ENCODE measurements at regions not wholly inside any gene's neighbourhood (a gene's known extent, or its start where the extent isn't known, plus 50 kb on each side); places are given as distances from the start of the nearest gene placed in this dataset.

GRCh38 chr7:47661051-47661714, 79.3 kb upstream of the TNS3 start:
- no peaks in the 10 kb centered on the region for H3K36me3 ChIP-seq (ENCODE audit: insufficient read depth)
- no peak overlapping the region for H2AFZ ChIP-seq (ENCODE audit: low read depth)
- no peaks in the 10 kb centered on the region for H4K20me1 ChIP-seq (ENCODE audit: insufficient read depth)
- no peak overlapping the region for H3K27ac ChIP-seq
- H3K79me2 ChIP-seq (ENCODE audit: insufficient read depth, low read depth), result no peaks in the 10 kb centered on the region
- no peaks in the 10 kb centered on the region for H3K4me1 ChIP-seq (ENCODE audit: low read depth, poor library complexity, severe bottlenecking)
- H3K4me3 ChIP-seq (IDR thresholded peaks at IDR 0.05; ENCODE audit: insufficient read depth, low read depth, low read length), result no peak overlapping the region
- no peak overlapping the region for H3K4me2 ChIP-seq
- no peak for TF ChIP-seq CTCF (conservative IDR thresholded peaks at IDR 0.05; ENCODE audit: low read depth, low read length)
- H3K9ac ChIP-seq, result no peak overlapping the region
- no peaks in the 10 kb centered on the region for H3K27me3 ChIP-seq (ENCODE audit: insufficient read depth, low read depth)

GRCh38 chr7:47659664-47660462, 78.0 kb upstream of the TNS3 start:
- no peaks in the 10 kb centered on the region for H3K36me3 ChIP-seq (ENCODE audit: insufficient read depth)
- H3K9ac ChIP-seq, result no peak overlapping the region
- no peaks in the 10 kb centered on the region for H4K20me1 ChIP-seq (ENCODE audit: insufficient read depth)
- no peak overlapping the region for H2AFZ ChIP-seq (ENCODE audit: low read depth)
- H3K27ac ChIP-seq, result no peak overlapping the region
- TF ChIP-seq CTCF (conservative IDR thresholded peaks at IDR 0.05; ENCODE audit: low read depth, low read length), result no peak
- no peak overlapping the region for H3K4me2 ChIP-seq
- no peaks in the 10 kb centered on the region for H3K27me3 ChIP-seq (ENCODE audit: insufficient read depth, low read depth)
- H3K4me3 ChIP-seq (IDR thresholded peaks at IDR 0.05; ENCODE audit: insufficient read depth, low read depth, low read length), result no peak overlapping the region
- no peaks in the 10 kb centered on the region for H3K79me2 ChIP-seq (ENCODE audit: insufficient read depth, low read depth)
- H3K4me1 ChIP-seq (ENCODE audit: low read depth, poor library complexity, severe bottlenecking), result no peaks in the 10 kb centered on the region

- TF ChIP-seq CTCF (conservative IDR thresholded peaks at IDR 0.05; ENCODE audit: low read depth, low read length), result no peak
- H3K27me3 ChIP-seq (ENCODE audit: insufficient read depth, low read depth), result no peaks in the 10 kb centered on the region
- no peak overlapping the region for H2AFZ ChIP-seq (ENCODE audit: low read depth)
- no peak overlapping the region for H3K4me3 ChIP-seq (IDR thresholded peaks at IDR 0.05; ENCODE audit: insufficient read depth, low read depth, low read length)
- H3K79me2 ChIP-seq (ENCODE audit: insufficient read depth, low read depth), result no peaks in the 10 kb centered on the region
- no peaks in the 10 kb centered on the region for H3K4me1 ChIP-seq (ENCODE audit: low read depth, poor library complexity, severe bottlenecking)
- H3K36me3 ChIP-seq (ENCODE audit: insufficient read depth), result no peaks in the 10 kb centered on the region
- no peak overlapping the region for H3K27ac ChIP-seq
- no peaks in the 10 kb centered on the region for H4K20me1 ChIP-seq (ENCODE audit: insufficient read depth)
- H3K9ac ChIP-seq, result no peak overlapping the region
- H3K4me2 ChIP-seq, result no peak overlapping the region
Observed at GRCh38 chr7:47658886-47659635, 77.2 kb upstream of the TNS3 start.

- Histone ChIP-seq H4K20me1 (ENCODE audit: insufficient read depth) (no peaks in the 10 kb centered on the region), H2AFZ (ENCODE audit: low read depth) (no peak overlapping the region), H3K27me3 (ENCODE audit: insufficient read depth, low read depth) (no peaks in the 10 kb centered on the region), H3K9ac (no peak overlapping the region), H3K4me1 (ENCODE audit: low read depth, poor library complexity, severe bottlenecking) (no peaks in the 10 kb centered on the region), H3K4me2 (no peak overlapping the region), H3K27ac (no peak overlapping the region), H3K36me3 (ENCODE audit: insufficient read depth) (no peaks in the 10 kb centered on the region), H3K4me3 (IDR thresholded peaks at IDR 0.05; ENCODE audit: insufficient read depth, low read depth, low read length) (no peak overlapping the region), H3K79me2 (ENCODE audit: insufficient read depth, low read depth) (no peaks in the 10 kb centered on the region)
- TF ChIP-seq CTCF (conservative IDR thresholded peaks at IDR 0.05; ENCODE audit: low read depth, low read length), result no peak
Observed at GRCh38 chr7:47657126-47657525, 75.2 kb upstream of the TNS3 start.

All from KMS-11 (cell line).